NCI-H2227 treated with DMSO at 0.1 percent for 48 hours (cell line): ENCODE measurements at regions not wholly inside any gene's neighbourhood (a gene's known extent, or its start where the extent isn't known, plus 50 kb on each side); places are given as distances from the start of the nearest gene placed in this dataset.
A peak's percentile ranks its signal among the peaks of the same experiment; 100 is the strongest.

Source experiments
- DNase-seq: peaks from one replicate; lab custom pipeline; 2025; lab: John Stamatoyannopoulos, UW

- peak; percentile 71 for DNase-seq
These were observed 52.8 kb upstream of the VWDE start for GRCh38 chr7:12456506-12456905.

- peak; percentile 45 for DNase-seq
These were observed 55.0 kb upstream of the VWDE start for GRCh38 chr7:12458520-12459131.

GRCh38 chr7:12467837-12468236 is 64.2 kb upstream of the VWDE start:
- no peak for DNase-seq

GRCh38 chr7:12469568-12469967 is 65.9 kb upstream of the VWDE start:
- no peak for DNase-seq

- no peak for DNase-seq
These were observed 67.3 kb upstream of the VWDE start for GRCh38 chr7:12470930-12471329.

GRCh38 chr7:12474035-12474434 is 70.4 kb upstream of the VWDE start:
- no peak for DNase-seq

GRCh38 chr7:12475362-12476063 is 71.8 kb upstream of the VWDE start:
- no peak for DNase-seq

- no peak for DNase-seq
These were observed 74.0 kb upstream of the VWDE start for GRCh38 chr7:12477620-12478019.

- no peak for DNase-seq
These were observed 78.1 kb upstream of the VWDE start for GRCh38 chr7:12481722-12482121.

GRCh38 chr7:12485845-12486244 is 82.2 kb upstream of the VWDE start:
- no peak for DNase-seq

- no peak for DNase-seq
These were observed 82.2 kb upstream of the SCIN start for GRCh38 chr7:12488341-12488740.

GRCh38 chr7:12490107-12490688 is 80.3 kb upstream of the SCIN start:
- peak; percentile 28 for DNase-seq

- DNase-seq, result no peak
These were observed 79.6 kb upstream of the SCIN start for GRCh38 chr7:12490940-12491339.

- no peak for DNase-seq
These were observed 79.0 kb upstream of the SCIN start for GRCh38 chr7:12491526-12491925.

GRCh38 chr7:12493407-12493806 is 77.1 kb upstream of the SCIN start:
- no peak for DNase-seq

GRCh38 chr7:12493863-12494686 is 76.4 kb upstream of the SCIN start:
- no peak for DNase-seq

GRCh38 chr7:12494687-12495024 is 75.9 kb upstream of the SCIN start:
- no peak for DNase-seq

- peak; percentile 48 for DNase-seq
These were observed 73.4 kb upstream of the SCIN start for GRCh38 chr7:12496901-12497674.

- DNase-seq, result no peak
These were observed 66.4 kb upstream of the SCIN start for GRCh38 chr7:12504149-12504548.

- DNase-seq, result no peak
These were observed 62.5 kb upstream of the SCIN start for GRCh38 chr7:12508005-12508404.

- no peak for DNase-seq
These were observed 62.0 kb upstream of the SCIN start for GRCh38 chr7:12508554-12508953.

GRCh38 chr7:12517451-12517850 is 53.1 kb upstream of the SCIN start:
- DNase-seq, result no peak
